ENCODE measurements at regions not wholly inside any gene's neighbourhood (a gene's known extent, or its start where the extent isn't known, plus 50 kb on each side); places are given as distances from the start of the nearest gene placed in this dataset.

DNA sequence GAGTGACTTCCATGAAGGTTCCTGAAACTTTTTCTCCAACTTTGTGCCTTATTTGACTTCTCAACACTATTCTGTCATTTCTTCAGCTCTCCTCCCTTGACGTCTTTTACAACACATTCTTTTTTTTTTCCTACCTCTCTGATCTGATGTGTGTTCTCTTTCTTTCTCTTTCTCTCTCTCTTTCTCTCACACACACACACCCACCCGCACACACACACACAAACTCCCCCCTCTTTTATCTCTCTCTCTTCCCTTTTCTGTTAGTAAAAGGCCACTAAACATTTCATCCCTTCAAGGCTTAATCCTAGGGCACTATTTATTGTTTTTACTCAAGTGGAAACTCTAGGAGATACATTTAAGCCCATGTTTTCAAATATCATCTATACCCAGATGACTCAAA is 107.8 kb upstream of the CNTNAP5 start:
- DNase-seq (ENCODE audit: low spot score): no peak

DNA sequence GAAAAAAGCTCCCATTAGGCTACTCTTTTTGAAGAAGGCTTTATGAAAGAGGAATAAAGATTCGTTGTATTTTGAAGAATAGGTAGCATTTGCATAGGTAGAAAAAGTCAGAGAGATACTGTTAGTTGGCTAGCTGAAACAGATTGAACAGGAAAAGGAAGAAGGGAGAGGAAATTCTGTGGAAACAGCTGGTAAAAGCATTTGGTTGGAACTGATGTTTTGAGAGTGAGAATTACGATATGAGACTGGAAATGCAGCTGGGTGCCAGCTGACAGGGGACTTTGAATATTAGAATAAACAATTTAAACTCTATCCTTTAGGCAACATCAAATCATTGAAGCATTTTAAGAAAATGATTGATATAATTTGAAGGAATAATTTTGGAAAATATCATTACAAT is 96.7 kb upstream of the CNTNAP5 start:
- DNase-seq (ENCODE audit: low spot score): no peak

DNA sequence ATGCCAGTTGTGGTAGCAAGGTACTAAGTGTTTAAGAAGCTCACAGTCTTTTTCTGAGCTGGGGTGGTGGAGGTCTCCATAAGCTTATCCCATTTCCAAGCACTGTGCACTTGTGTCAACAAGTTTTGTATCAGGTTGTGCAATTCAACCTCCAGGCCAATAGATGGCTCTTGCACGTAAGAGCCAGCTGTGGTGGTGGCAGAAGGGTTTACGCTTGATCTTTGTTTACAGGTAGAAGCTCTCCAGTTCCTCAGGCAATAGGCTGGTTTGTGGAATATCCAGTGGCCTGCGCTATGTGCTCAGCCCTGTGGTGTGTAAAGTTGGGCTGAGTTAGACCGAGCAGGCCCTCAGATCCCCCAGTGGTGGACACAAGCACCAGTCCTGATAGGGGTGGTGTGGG is 89.7 kb upstream of the CNTNAP5 start:
- no peak for DNase-seq (ENCODE audit: low spot score)

DNA sequence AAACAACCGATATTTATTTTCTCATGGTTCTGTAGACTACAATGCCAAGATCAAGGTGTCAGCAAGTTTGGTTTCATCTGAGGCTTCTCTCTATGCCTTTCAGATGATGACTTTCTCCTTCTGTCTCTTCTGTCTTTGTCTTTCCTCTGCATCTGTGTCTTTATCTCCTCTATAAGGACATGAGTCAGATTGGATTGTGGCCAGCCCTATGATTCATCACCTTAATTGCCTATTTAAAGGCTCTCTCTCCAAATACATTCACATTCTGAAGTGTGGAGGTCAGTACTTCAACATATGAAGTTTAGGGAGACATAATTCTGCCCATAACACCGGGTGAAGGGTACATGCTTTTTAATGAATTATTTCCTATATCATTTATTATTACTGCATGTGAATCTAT is 71.2 kb upstream of the CNTNAP5 start:
- DNase-seq (ENCODE audit: low spot score): peak; percentile 40

DNA sequence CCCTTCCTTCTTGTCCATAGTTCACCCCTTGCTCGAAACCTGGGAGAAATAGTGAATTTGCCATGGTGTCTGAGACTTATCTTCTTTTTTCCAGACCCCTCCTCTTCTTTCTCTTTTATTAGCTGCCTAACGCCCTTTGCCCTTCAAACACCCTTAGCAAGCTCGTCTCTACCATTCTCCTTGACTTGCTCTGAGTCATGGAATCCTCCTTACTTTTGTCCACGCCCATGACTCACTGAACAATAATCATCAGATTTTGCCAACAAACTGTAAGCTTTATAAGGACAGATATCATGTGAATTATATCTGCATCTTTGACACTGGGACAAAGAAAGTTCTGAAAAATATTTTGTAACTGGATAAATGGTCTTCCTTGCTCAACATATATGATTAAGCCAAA is 67.1 kb upstream of the CNTNAP5 start:
- no peak for DNase-seq (ENCODE audit: low spot score)

DNA sequence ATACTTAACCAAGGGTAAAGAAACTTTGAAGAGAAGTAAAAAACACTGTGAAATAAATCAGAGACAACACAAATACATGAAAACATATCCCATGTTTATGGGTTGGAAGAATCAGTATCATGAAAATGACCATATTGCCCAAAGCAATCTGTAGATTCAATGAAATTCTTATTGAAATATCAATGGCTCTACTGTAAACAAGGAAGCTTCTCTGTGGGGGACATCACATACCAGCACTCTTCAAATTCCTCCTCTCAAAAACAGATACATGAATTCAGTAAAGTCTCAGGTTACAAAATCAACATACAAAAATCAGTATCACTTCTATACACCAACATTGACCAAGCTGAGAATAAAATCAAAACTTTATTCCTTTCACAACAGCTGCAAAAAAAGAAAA is 63.5 kb upstream of the CNTNAP5 start:
- no peak for DNase-seq (ENCODE audit: low spot score)

DNA sequence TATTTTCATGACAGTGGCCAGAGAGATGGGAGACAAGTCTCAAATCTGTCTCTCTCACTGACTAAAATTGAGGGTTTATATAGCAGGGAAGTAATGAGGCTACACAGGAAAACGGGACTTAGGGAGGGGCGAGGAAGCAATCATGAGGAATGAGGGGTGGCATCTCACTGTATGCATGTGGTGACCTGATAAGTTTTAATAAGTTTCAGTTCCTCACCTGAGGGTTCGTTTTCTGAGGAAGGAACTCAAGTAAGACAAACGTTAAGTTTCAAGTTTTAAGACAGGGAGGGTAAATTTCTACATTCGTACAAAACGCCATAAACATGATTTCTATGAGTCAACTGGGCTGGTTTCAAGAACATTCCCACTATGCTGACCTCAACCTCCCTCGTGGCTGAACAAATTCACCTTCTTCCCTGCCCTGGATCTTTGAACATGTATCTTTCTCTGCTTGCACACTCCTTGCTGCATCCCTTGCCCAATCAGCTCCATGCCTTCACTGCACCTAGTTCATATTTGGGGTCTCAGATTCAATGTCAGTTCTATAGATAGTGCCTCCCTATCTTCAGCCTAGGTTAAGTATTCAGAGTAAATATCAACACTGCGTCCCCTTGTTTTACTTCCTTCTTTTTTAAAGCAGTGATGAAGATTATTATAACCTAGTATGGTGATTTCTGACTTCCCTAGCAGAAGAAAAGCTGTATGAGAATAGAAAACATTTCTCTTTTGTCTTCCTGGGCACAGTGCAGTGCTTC is 53.3 kb upstream of the CNTNAP5 start:
- no peak for DNase-seq (ENCODE audit: low spot score)

Data from kidney capillary endothelial cell (primary cell).